ENCODE measurements at regions not wholly inside any gene's neighbourhood (a gene's known extent, or its start where the extent isn't known, plus 50 kb on each side); places are given as distances from the start of the nearest gene placed in this dataset.

- H3K36me3 ChIP-seq (replicated peaks in 1 of 2; ENCODE audit: insufficient read depth in 1 of 2, low read depth in 2 of 2): no peaks in the 10 kb centered on the region
- WGBS, 2 donors: 75 to 88% methylated on average over 1 of the region's 1 CpG
- ATAC-seq (no peak), DNase-seq (no peak)
- no peak for TF ChIP-seq CTCF (IDR thresholded peaks at IDR 0.05)
- no peak for TF ChIP-seq POLR2A (IDR thresholded peaks at IDR 0.05)
- no peaks in the 10 kb centered on the region for H3K4me1 ChIP-seq
- no peak overlapping the region for H3K27ac ChIP-seq
- no peaks in the 10 kb centered on the region for H3K9me3 ChIP-seq
- no peak overlapping the region for H3K4me3 ChIP-seq
- no peaks in the 10 kb centered on the region for H3K27me3 ChIP-seq
- intact Hi-C loops (cut with DNase I): no loop called here
Measured at GRCh38 chr7:46028246-46028645, 107.2 kb upstream of the IGFBP3 start.

- Histone ChIP-seq H3K36me3 (replicated peaks in 1 of 2; ENCODE audit: insufficient read depth in 1 of 2, low read depth in 2 of 2) (no peaks in the 10 kb centered on the region), H3K4me3 (no peak overlapping the region), H3K27me3 (no peaks in the 10 kb centered on the region), H3K9me3 (no peaks in the 10 kb centered on the region), H3K4me1 (no peaks in the 10 kb centered on the region), H3K27ac (no peak overlapping the region)
- 58 to 88% methylated on average over 1 of the region's 1 CpG for WGBS, 2 donors
- ATAC-seq: no peak
- TF ChIP-seq CTCF (IDR thresholded peaks at IDR 0.05) (no peak), POLR2A (IDR thresholded peaks at IDR 0.05) (no peak)
- DNase-seq: no peak
- intact Hi-C loops (cut with DNase I): no loop called here
Measured at GRCh38 chr7:46026741-46027140, 105.7 kb upstream of the IGFBP3 start.

- ATAC-seq: no peak
- no peak for TF ChIP-seq CTCF (IDR thresholded peaks at IDR 0.05)
- no peak for TF ChIP-seq POLR2A (IDR thresholded peaks at IDR 0.05)
- intact Hi-C loops (cut with DNase I): no loop called here
- Histone ChIP-seq H3K27me3 (no peaks in the 10 kb centered on the region), H3K4me1 (no peaks in the 10 kb centered on the region), H3K36me3 (replicated peaks in 1 of 2; ENCODE audit: insufficient read depth in 1 of 2, low read depth in 2 of 2) (no peaks in the 10 kb centered on the region), H3K27ac (no peak overlapping the region), H3K9me3 (no peaks in the 10 kb centered on the region), H3K4me3 (no peak overlapping the region)
- WGBS, 2 donors: 64 to 66% methylated on average over 6 of the region's 6 CpGs
- DNase-seq: no peak
Measured at GRCh38 chr7:46024263-46024916, 103.3 kb upstream of the IGFBP3 start.

GRCh38 chr7:46022397-46022796 lies 101.3 kb upstream of the IGFBP3 start:
- H3K36me3 ChIP-seq (replicated peaks in 1 of 2; ENCODE audit: insufficient read depth in 1 of 2, low read depth in 2 of 2): no peaks in the 10 kb centered on the region
- TF ChIP-seq POLR2A (IDR thresholded peaks at IDR 0.05) (no peak), CTCF (IDR thresholded peaks at IDR 0.05) (no peak)
- no peaks in the 10 kb centered on the region for H3K27me3 ChIP-seq
- no peak for ATAC-seq
- H3K9me3 ChIP-seq: no peaks in the 10 kb centered on the region
- no peaks in the 10 kb centered on the region for H3K4me1 ChIP-seq
- no peak overlapping the region for H3K4me3 ChIP-seq
- WGBS, 2 donors: 75 to 76% methylated on average over 2 of the region's 2 CpGs
- intact Hi-C loops (cut with DNase I): no loop called here
- H3K27ac ChIP-seq: no peak overlapping the region
- DNase-seq: no peak
